Right lobe of liver (tissue), 6 donors: ENCODE measurements at regions not wholly inside any gene's neighbourhood (a gene's known extent, or its start where the extent isn't known, plus 50 kb on each side); places are given as distances from the start of the nearest gene placed in this dataset.

Experiments used
- ATAC-seq, 4 donors: fragments of 200-7000 bp; cut with Tn5 transposase; one replicate each; pipeline ENCODE4 v1.9.1; 2020; ENCODE audit warnings: mild to moderate bottlenecking in 4 of 4, moderate library complexity in 4 of 4
- DNase-seq, 3 donors: peaks; one replicate each; pipeline ENCODE4 v3.0.0-alpha.2; 2020
- H3K27ac ChIP-seq, 3 donors: fragments of 200-600 bp; one replicate each; pipeline ENCODE4 v1.8.0; 2022
- H3K27me3 ChIP-seq, 2 donors: fragments of 200-600 bp; one replicate each; pipeline ENCODE4 v1.8.0; 2022
- H3K36me3 ChIP-seq, 4 donors: fragments of 200-600 bp; sonication (generic) in 1 of 4; one replicate each; pipeline versions ENCODE4 v1.5.1 to v1.8.0; 2017 to 2022; ENCODE audit warnings: control low read depth in 1 of 4
- H3K4me1 ChIP-seq, 4 donors: fragments of 200-600 bp; sonication (generic) in 1 of 4; one replicate each; pipeline versions ENCODE4 v1.5.1 to v1.8.0; 2017 to 2022; ENCODE audit warnings: control low read depth in 1 of 4
- H3K4me3 ChIP-seq, 3 donors: fragments of 200-600 bp; one replicate each; pipeline ENCODE4 v1.8.0; 2022
- H3K9me3 ChIP-seq, 4 donors: fragments of 200-600 bp; sonication (generic) in 1 of 4; one replicate each; pipeline versions ENCODE4 v1.5.1 to v1.8.0; 2017 to 2022; ENCODE audit warnings: control low read depth in 1 of 4
- POLR2A ChIP-seq: fragments of 450-650 bp; IDR thresholded peaks from one replicate; pipeline ENCODE4 v1.6.1; 2017; ENCODE audit warnings: antibody characterized with exemption, mild to moderate bottlenecking
- WGBS: methylation state at CpG from one replicate; pipeline ENCODE4 v1.1.6; 2018; ENCODE audit warnings: low coverage, low lambda C conversion rate; ENCODE audit not compliant: insufficient coverage; ENCODE audit errors: missing lambda C conversion rate; 5-methylcytosine and 5-hydroxymethylcytosine counted together
- intact Hi-C, 2 donors: fragments of 100-400 bp; cut with DNase I; formaldehyde crosslinking; loops; one replicate each; pipeline versions ENCODE4 v1.11.2 to v1.14.1; 2022
- TF ChIP-seq, protein P1 (sequence below), 4 donors: fragments of 200-600 bp in 3 of 4; fragments of 450-650 bp in 1 of 4; IDR thresholded peaks; one replicate each; pipeline versions ENCODE4 v1.5.1 to v1.8.0; 2016 to 2022; ENCODE audit warnings: antibody characterized with exemption in 4 of 4, mild to moderate bottlenecking in 2 of 4
- donor health status: DM: no; HTN: yes; CAD: no.
- donor health status: DM: no; HTN: no; CAD: no.
- donor health status: DM: no; HTN: no; CAD: no.
- donor health status: DM: no; HTN: yes; CAD: no.
- donor health status: DM: no; HTN: yes; CAD: no.

GRCh38 chr11:120021978-120022377 lies 115.9 kb downstream of the TRIM29 start:
- intact Hi-C loops: no loop called here

GRCh38 chr11:120021391-120021953 lies 116.4 kb downstream of the TRIM29 start:
- Histone ChIP-seq H3K4me3 (no peak overlapping the region), H3K4me1 (no peaks in the 10 kb centered on the region), H3K36me3 (no peaks in the 10 kb centered on the region), H3K27ac (no peak overlapping the region), H3K27me3 (no peaks in the 10 kb centered on the region), H3K9me3 (no peaks in the 10 kb centered on the region)
- ATAC-seq (peak; percentile 49 to 75 (median 61)), DNase-seq (no peak)
- intact Hi-C loops: no loop called here
- TF ChIP-seq, protein P1, sequence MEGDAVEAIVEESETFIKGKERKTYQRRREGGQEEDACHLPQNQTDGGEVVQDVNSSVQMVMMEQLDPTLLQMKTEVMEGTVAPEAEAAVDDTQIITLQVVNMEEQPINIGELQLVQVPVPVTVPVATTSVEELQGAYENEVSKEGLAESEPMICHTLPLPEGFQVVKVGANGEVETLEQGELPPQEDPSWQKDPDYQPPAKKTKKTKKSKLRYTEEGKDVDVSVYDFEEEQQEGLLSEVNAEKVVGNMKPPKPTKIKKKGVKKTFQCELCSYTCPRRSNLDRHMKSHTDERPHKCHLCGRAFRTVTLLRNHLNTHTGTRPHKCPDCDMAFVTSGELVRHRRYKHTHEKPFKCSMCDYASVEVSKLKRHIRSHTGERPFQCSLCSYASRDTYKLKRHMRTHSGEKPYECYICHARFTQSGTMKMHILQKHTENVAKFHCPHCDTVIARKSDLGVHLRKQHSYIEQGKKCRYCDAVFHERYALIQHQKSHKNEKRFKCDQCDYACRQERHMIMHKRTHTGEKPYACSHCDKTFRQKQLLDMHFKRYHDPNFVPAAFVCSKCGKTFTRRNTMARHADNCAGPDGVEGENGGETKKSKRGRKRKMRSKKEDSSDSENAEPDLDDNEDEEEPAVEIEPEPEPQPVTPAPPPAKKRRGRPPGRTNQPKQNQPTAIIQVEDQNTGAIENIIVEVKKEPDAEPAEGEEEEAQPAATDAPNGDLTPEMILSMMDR (IDR thresholded peaks at IDR 0.05): no peak
- 48% methylated on average over 6 of the region's 7 CpGs for WGBS

More at GRCh38 chr11:120021978-120022377, 115.9 kb downstream of the TRIM29 start:
- Histone ChIP-seq H3K4me1 (no peaks in the 10 kb centered on the region), H3K36me3 (no peaks in the 10 kb centered on the region), H3K4me3 (no peak overlapping the region), H3K27me3 (no peaks in the 10 kb centered on the region), H3K27ac (no peak overlapping the region), H3K9me3 (no peaks in the 10 kb centered on the region)
- ATAC-seq (no peak), DNase-seq (no peak)
- WGBS: 90% methylated on average over 5 of the region's 5 CpGs
- TF ChIP-seq, protein P1 (IDR thresholded peaks at IDR 0.05): no peak
- TF ChIP-seq POLR2A: no peak

DNA sequence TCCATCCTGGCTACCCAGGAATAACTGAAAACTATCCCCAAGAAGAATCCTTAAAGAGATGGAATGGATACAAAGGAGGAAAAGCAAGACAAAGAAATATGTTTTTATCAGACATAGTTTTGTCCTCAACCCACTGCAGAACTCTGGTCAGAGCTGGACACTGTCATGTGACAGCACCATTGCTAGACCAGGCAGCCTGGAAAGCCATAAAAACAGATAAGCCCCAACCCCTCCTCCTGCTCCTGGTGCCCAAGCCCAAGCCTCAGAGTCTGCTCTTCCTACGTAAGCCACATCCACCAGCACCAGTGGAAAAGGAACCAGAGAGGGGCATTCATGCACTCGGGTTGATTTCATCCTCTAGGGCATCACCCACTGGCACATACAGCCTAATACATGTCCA lies 116.9 kb downstream of the TRIM29 start:
- intact Hi-C loops: no loop called here
- TF ChIP-seq POLR2A: no peak
- TF ChIP-seq, protein P1 (IDR thresholded peaks at IDR 0.05): no peak
- 40% methylated on average over 2 of the region's 2 CpGs for WGBS
- no peaks in the 10 kb centered on the region for H3K4me1 ChIP-seq
- ATAC-seq (no peak), DNase-seq (no peak)
- no peak overlapping the region for H3K27ac ChIP-seq
- no peaks in the 10 kb centered on the region for H3K9me3 ChIP-seq
- no peak overlapping the region for H3K4me3 ChIP-seq
- H3K27me3 ChIP-seq: no peaks in the 10 kb centered on the region
- H3K36me3 ChIP-seq: no peaks in the 10 kb centered on the region

- no peak overlapping the region for H3K4me3 ChIP-seq
- WGBS: 69% methylated on average over 4 of the region's 4 CpGs
- no peaks in the 10 kb centered on the region for H3K36me3 ChIP-seq
- intact Hi-C loops: no loop called here
- H3K27ac ChIP-seq: no peak overlapping the region
- no peaks in the 10 kb centered on the region for H3K9me3 ChIP-seq
- no peak for TF ChIP-seq POLR2A
- TF ChIP-seq, protein P1 (IDR thresholded peaks at IDR 0.05): no peak
- no peaks in the 10 kb centered on the region for H3K27me3 ChIP-seq
- ATAC-seq: no peak
- no peaks in the 10 kb centered on the region for H3K4me1 ChIP-seq
- DNase-seq: no peak
Measured at GRCh38 chr11:120020486-120020885, 117.4 kb downstream of the TRIM29 start.

DNA sequence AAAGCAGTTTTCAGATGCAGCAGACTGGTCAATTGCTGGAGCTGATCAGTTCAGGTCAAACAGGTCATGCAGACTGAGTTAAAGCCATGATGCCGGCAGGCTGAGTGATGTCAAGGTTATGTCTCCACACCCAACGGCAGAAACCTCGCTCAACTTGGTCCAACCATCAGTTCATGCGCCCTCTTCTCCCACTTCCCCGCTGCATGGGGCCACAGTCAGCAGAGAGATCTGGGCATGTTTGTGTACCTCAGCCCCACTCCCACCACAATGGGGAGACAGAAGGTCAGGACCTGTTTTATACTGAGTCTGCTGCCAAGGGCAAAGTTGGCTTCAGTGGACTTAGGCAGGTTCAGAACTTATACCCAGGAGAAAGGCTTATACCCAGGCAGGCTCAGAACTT lies 118.7 kb downstream of the TRIM29 start:
- ATAC-seq (no peak), DNase-seq (no peak)
- H3K27ac ChIP-seq: no peak overlapping the region
- no peaks in the 10 kb centered on the region for H3K9me3 ChIP-seq
- no peak for TF ChIP-seq POLR2A
- TF ChIP-seq, protein P1 (IDR thresholded peaks at IDR 0.05): no peak
- intact Hi-C loops: no loop called here
- 72% methylated on average over 5 of the region's 5 CpGs for WGBS
- H3K36me3 ChIP-seq: no peaks in the 10 kb centered on the region
- no peak overlapping the region for H3K4me3 ChIP-seq
- no peaks in the 10 kb centered on the region for H3K27me3 ChIP-seq
- H3K4me1 ChIP-seq: no peaks in the 10 kb centered on the region
